GM19043 (cell line): ENCODE measurements at regions not wholly inside any gene's neighbourhood (a gene's known extent, or its start where the extent isn't known, plus 50 kb on each side); places are given as distances from the start of the nearest gene placed in this dataset.

Experiments used
- ATAC-seq: cut with Tn5 transposase; IDR thresholded peaks from one replicate; pipeline ENCODE4 v1.9.1; 2021; ENCODE audit warnings: low read depth; ENCODE audit not compliant: unreplicated experiment

DNA sequence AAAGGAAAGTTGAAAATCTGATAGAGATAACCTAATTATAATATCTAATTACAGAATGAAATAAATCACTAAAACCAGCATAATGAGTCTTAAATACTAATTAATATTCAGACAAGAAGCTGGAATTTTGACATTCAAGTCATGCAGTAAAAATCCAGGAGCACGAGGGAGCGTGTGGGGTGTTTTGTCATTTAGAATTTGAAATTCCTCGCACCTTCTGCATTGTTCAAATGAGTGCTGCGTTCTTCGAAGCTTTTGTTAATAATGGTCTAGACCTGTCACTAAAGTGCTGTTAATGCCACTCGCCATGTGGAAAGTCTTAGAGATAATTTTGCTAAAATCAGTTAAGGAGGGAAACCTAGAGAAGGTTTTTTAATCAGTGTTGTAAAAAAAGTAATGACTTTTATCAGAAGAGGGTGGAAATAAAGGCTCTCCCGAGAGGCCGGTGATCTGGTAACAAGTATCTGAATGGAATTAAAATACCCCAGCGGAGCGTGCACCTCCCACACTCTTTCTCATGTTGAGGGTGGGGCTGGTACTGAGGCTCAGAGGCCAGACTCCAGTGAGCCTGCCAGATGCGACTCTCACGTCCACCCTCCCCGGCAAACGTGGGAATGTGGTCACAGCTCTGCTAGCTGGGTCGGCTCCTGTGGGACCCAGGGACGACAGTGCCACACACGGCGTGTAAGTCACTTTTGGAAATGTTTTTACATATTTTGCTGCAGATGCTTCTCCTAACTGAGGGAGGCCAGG, 69.4 kb upstream of the MYT1L start:
- ATAC-seq: no peak

DNA sequence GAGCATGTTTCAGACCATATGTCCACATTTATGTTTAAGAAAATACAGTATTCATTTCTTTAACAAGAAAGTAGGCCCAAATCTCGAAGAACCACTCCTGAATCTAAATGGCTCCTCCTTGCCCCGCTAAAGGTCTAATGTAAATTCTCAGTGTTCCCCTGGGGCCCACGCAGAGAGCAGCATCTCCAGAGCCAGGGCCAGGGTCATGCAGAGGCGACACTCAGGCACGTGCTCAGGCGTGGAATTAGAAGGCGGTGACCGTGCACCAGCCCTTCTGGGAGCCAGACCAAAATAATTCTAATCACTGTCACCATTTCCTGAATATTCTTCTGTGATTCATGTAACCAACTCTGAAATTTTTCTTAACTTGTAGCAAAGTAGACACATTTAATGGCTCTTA, 68.3 kb upstream of the MYT1L start:
- no peak for ATAC-seq

DNA sequence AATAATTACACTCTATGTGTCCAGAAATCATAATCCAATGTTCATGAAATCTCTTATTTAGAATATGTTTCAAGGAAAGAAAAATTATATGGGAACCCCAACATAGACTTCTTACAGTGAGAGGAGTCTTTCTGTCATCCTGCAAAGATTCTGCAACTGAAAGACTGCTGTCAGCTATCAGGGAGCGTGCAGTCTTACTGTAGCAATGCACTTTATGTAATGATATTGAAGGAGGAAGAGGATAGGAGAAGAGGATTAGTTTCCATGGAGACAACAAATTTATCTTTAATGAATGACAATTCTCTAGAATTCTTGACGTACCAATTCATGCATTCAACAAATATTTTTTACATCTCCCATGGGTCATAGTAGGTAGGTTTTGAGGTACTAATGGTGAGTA, 61.3 kb upstream of the MYT1L start:
- no peak for ATAC-seq

DNA sequence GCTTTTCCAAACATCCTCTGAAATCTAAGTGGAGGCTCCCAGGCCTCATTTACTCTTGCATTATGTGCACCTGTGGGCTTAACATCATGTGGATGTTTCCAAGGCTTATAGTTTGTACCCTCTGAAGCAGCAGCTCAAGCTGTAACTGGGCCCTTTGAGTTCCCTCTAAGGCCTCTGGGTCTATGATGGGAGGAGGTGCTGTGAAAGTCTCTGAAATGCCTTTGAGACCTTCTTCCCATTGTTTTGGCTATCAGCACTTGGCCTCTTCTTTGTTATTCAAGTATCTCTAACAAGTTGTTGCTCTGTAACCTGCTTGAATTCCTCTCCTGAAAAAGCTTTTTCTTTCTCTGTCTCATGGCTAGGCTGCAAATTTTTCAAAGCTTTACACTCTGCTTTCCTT, 58.1 kb upstream of the MYT1L start:
- ATAC-seq: no peak
